ENCODE measurements at regions not wholly inside any gene's neighbourhood (a gene's known extent, or its start where the extent isn't known, plus 50 kb on each side); places are given as distances from the start of the nearest gene placed in this dataset.

GRCh38 chr3:13125092-13126015, 52.1 kb upstream of the IQSEC1 start:
- no peaks in the 10 kb centered on the region for H3K9me1 ChIP-seq (ENCODE audit: control insufficient read depth, insufficient read depth, low read length)
- peaks cover 17% of the 10 kb centered on the region; the same call in 1 of the 2 replicates for H4K20me1 ChIP-seq (replicated peaks; ENCODE audit: control insufficient read depth, insufficient read depth, low read length)
- no peaks in the 10 kb centered on the region for H3K9me3 ChIP-seq (replicated peaks; ENCODE audit: control insufficient read depth, insufficient read depth, low read depth, low read length)
- H3K36me3 ChIP-seq (ENCODE audit: control insufficient read depth, insufficient read depth, low read length), result no peaks in the 10 kb centered on the region
- BruUV-seq (replicated peaks), result no TSS peak
- H2AFZ ChIP-seq (ENCODE audit: low read depth, low read length), result no peak overlapping the region
- no peaks in the 10 kb centered on the region for H3K79me2 ChIP-seq (ENCODE audit: control insufficient read depth, insufficient read depth, low read length)
- POLR2A ChIA-PET, result interaction anchor here (0.7 to 1.2 kb wide), 3 partner anchors 11 to 79 kb away, joined by 4 to 5 read pairs (median 4); no protein-coding TSS in a partner anchor
- WGBS (ENCODE audit: insufficient coverage, low coverage, missing lambda C conversion rate), result 6% methylated on average over 13 of the region's 13 CpGs
- H3K27me3 ChIP-seq (ENCODE audit: control insufficient read depth in 2 of 2, insufficient read depth in 2 of 2, low read length in 2 of 2), result peaks cover 55 to 59% of the 10 kb centered on the region in 2 experiments
- DNase-seq (ENCODE audit: extremely low read depth in 1 of 4, low spot score in 3 of 4) (no peak), ATAC-seq (peak; percentile 47; the same call in 1 of the 3 replicates), FAIRE-seq (no peak)
- in situ Hi-C loops (cut with MboI) (no loop called here), intact Hi-C loops (cut with micrococcal nuclease) (no loop called here)
- H3K4me2 ChIP-seq (ENCODE audit: insufficient read depth, low read length), result no peak overlapping the region
- H3K27ac ChIP-seq (ENCODE audit: extremely low read depth, low read depth, low read length), result no peak overlapping the region
- peaks cover 0 to 2% of the 10 kb centered on the region in 2 experiments; a peak in 1 of 5 replicates for H3K4me1 ChIP-seq (replicated peaks in 1 of 2; ENCODE audit: control insufficient read depth in 2 of 2, insufficient read depth in 2 of 2, low read length in 2 of 2)
- no peak overlapping the region for H3K9ac ChIP-seq (ENCODE audit: insufficient read depth in 1 of 2, low read depth in 2 of 2, low read length in 2 of 2)
- H3K4me3 ChIP-seq, result no peak overlapping the region
- CTCF ChIA-PET (ENCODE audit: low intra/inter-chr PET ratio), result no interaction called here
- no peak for TF ChIP-seq ID3 (CRISPR knock-in tag; IDR thresholded peaks at IDR 0.05)
- no peak for TF ChIP-seq ID3 (tag; IDR thresholded peaks at IDR 0.05)
- no peak for TF ChIP-seq RREB1 (CRISPR knock-in tag; IDR thresholded peaks at IDR 0.05)
- 0 out of 2 replicates have a peak, but pooled peaks have one; percentile 10 for TF ChIP-seq ZNF316 (IDR thresholded peaks at IDR 0.05)
- TF ChIP-seq CBFA2T3 (IDR thresholded peaks at IDR 0.05), result 0 out of 2 replicates have a peak, but pooled peaks have one; percentile 14
- no peak for TF ChIP-seq NR2C2 (CRISPR knock-in tag; IDR thresholded peaks at IDR 0.05)
- no peak for TF ChIP-seq NR2C2 (tag; IDR thresholded peaks at IDR 0.05)
- TF ChIP-seq NR4A1 (CRISPR knock-in tag; IDR thresholded peaks at IDR 0.05), result no peak
- TF ChIP-seq NR4A1 (tag; IDR thresholded peaks at IDR 0.05), result no peak
- TF ChIP-seq, protein P1, sequence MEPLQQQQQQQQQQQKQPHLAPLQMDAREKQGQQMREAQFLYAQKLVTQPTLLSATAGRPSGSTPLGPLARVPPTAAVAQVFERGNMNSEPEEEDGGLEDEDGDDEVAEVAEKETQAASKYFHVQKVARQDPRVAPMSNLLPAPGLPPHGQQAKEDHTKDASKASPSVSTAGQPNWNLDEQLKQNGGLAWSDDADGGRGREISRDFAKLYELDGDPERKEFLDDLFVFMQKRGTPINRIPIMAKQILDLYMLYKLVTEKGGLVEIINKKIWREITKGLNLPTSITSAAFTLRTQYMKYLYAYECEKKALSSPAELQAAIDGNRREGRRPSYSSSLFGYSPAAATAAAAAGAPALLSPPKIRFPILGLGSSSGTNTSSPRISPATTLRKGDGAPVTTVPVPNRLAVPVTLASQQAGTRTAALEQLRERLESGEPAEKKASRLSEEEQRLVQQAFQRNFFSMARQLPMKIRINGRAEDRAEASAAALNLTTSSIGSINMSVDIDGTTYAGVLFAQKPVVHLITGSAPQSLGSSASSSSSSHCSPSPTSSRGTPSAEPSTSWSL (CRISPR knock-in tag; IDR thresholded peaks at IDR 0.05; ENCODE audit: borderline replicate concordance), result no peak
- no peak for TF ChIP-seq MEIS2 (IDR thresholded peaks at IDR 0.05; ENCODE audit: partially characterized antibody)
- TF ChIP-seq, protein P2, sequence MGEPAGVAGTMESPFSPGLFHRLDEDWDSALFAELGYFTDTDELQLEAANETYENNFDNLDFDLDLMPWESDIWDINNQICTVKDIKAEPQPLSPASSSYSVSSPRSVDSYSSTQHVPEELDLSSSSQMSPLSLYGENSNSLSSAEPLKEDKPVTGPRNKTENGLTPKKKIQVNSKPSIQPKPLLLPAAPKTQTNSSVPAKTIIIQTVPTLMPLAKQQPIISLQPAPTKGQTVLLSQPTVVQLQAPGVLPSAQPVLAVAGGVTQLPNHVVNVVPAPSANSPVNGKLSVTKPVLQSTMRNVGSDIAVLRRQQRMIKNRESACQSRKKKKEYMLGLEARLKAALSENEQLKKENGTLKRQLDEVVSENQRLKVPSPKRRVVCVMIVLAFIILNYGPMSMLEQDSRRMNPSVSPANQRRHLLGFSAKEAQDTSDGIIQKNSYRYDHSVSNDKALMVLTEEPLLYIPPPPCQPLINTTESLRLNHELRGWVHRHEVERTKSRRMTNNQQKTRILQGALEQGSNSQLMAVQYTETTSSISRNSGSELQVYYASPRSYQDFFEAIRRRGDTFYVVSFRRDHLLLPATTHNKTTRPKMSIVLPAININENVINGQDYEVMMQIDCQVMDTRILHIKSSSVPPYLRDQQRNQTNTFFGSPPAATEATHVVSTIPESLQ (CRISPR knock-in tag; IDR thresholded peaks at IDR 0.05), result no peak

Measured in K562 (cell line).